GM12892 (cell line): ENCODE measurements at regions not wholly inside any gene's neighbourhood (a gene's known extent, or its start where the extent isn't known, plus 50 kb on each side); places are given as distances from the start of the nearest gene placed in this dataset.

Source experiments
- DNase-seq: peaks from one replicate; pipeline ENCODE4 v3.0.0; 2011; ENCODE audit not compliant: insufficient read length
- FAIRE-seq: peaks from 2 replicates; lab custom pipeline; 2011; peaks lifted over from hg19 to GRCh38; lab: Jason Lieb, UNC
- POLR2A ChIP-seq: IDR thresholded peaks from 2 replicates; pipeline ENCODE4 v1.6.1; 2011; ENCODE audit warnings: low read depth, low read length, control low read depth
- POLR2AphosphoS5 ChIP-seq: IDR thresholded peaks from 2 replicates; pipeline ENCODE4 v1.6.1; 2011; ENCODE audit warnings: low read depth, low read length, control low read depth
- TAF1 ChIP-seq: IDR thresholded peaks from 2 replicates; pipeline ENCODE4 v1.6.1; 2011; ENCODE audit warnings: low read depth, mild to moderate bottlenecking, control low read depth, low read length, borderline replicate concordance

- no peak for DNase-seq
- TF ChIP-seq POLR2A = no peak
- no peak for TF ChIP-seq POLR2AphosphoS5
- TF ChIP-seq TAF1 = no peak
- no peak for FAIRE-seq
Observed at GRCh38 chr17:77880711-77881450, 77.6 kb upstream of the TNRC6C start.

GRCh38 chr17:77881545-77881944, 77.0 kb upstream of the TNRC6C start:
- FAIRE-seq (peak; percentile 92), DNase-seq (peak; percentile 89)
- no peak for TF ChIP-seq TAF1
- no peak for TF ChIP-seq POLR2A
- TF ChIP-seq POLR2AphosphoS5 = no peak

- no peak for FAIRE-seq
- TF ChIP-seq TAF1 = no peak
- no peak for TF ChIP-seq POLR2A
- TF ChIP-seq POLR2AphosphoS5 = no peak
- DNase-seq = no peak
Observed at GRCh38 chr17:77882040-77882439, 76.5 kb upstream of the TNRC6C start.

GRCh38 chr17:77882481-77883212, 75.9 kb upstream of the TNRC6C start:
- peak; percentile 94 for FAIRE-seq
- peak; percentile 52 for DNase-seq
- TF ChIP-seq POLR2A = no peak
- no peak for TF ChIP-seq POLR2AphosphoS5
- no peak for TF ChIP-seq TAF1

GRCh38 chr17:77883213-77883650, 75.3 kb upstream of the TNRC6C start:
- FAIRE-seq = no peak
- no peak for TF ChIP-seq POLR2AphosphoS5
- TF ChIP-seq TAF1 = no peak
- no peak for TF ChIP-seq POLR2A
- DNase-seq = no peak

- TF ChIP-seq TAF1 (no peak), POLR2AphosphoS5 (no peak), POLR2A (no peak)
- FAIRE-seq (no peak), DNase-seq (no peak)
Observed at GRCh38 chr17:77884019-77884418, 74.5 kb upstream of the TNRC6C start.

GRCh38 chr17:77884967-77885641, 73.4 kb upstream of the TNRC6C start:
- TF ChIP-seq POLR2A = no peak
- TF ChIP-seq POLR2AphosphoS5 = no peak
- TF ChIP-seq TAF1 = no peak
- no peak for DNase-seq
- FAIRE-seq = no peak

- no peak for DNase-seq
- no peak for FAIRE-seq
- TF ChIP-seq POLR2AphosphoS5 (no peak), POLR2A (no peak), TAF1 (no peak)
Observed at GRCh38 chr17:77885678-77886386, 72.7 kb upstream of the TNRC6C start.

GRCh38 chr17:77886387-77886728, 72.1 kb upstream of the TNRC6C start:
- TF ChIP-seq POLR2A (no peak), TAF1 (no peak), POLR2AphosphoS5 (no peak)
- FAIRE-seq = no peak
- DNase-seq = no peak

- FAIRE-seq = no peak
- DNase-seq = no peak
- TF ChIP-seq POLR2AphosphoS5 (no peak), POLR2A (no peak), TAF1 (no peak)
Observed at GRCh38 chr17:77887110-77887463, 71.4 kb upstream of the TNRC6C start.

- DNase-seq (no peak), FAIRE-seq (no peak)
- TF ChIP-seq TAF1 (no peak), POLR2AphosphoS5 (no peak)
Observed at GRCh38 chr17:77887464-77888241, 70.8 kb upstream of the TNRC6C start.
